ENCODE measurements at regions not wholly inside any gene's neighbourhood (a gene's known extent, or its start where the extent isn't known, plus 50 kb on each side); places are given as distances from the start of the nearest gene placed in this dataset.

DNA sequence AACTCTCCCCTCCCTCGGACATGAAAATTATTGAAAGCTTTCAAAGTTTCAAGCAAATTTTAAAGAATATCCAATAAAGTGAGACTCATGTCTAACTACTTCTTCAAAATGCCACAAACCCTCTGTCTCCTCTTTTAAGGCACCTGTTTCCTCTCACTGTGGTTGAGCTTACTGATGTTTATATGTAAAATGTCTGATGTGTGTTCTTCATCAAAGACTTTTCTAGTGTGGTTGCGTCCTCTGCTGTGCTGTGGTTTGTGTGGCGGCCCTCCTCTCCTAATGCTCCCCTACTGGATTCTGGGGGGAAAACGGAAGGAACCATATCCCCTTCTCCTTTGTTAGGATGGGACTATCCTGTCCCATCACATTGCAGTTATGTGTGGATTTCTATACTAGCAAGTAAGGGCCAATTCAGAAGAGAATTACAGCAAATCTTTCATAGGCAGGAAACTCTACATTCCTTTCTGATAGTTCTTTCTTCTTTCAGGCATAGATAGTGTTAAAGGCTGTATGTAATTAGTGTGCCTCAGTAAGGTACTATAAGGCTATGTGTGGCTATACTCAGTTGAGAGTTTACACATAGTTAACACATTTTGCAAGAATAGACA lies 221.0 kb upstream of the GPRIN3 start:
- FAIRE-seq: no peak
- Histone ChIP-seq H3K36me3 (ENCODE audit: control insufficient read depth, insufficient read depth, low read length) (no peaks in the 10 kb centered on the region), H3K4me3 (ENCODE audit: low read depth, low read length) (no peak overlapping the region), H3K27me3 (ENCODE audit: control insufficient read depth, insufficient read depth, low read length) (no peaks in the 10 kb centered on the region)
- TF ChIP-seq, protein P1, sequence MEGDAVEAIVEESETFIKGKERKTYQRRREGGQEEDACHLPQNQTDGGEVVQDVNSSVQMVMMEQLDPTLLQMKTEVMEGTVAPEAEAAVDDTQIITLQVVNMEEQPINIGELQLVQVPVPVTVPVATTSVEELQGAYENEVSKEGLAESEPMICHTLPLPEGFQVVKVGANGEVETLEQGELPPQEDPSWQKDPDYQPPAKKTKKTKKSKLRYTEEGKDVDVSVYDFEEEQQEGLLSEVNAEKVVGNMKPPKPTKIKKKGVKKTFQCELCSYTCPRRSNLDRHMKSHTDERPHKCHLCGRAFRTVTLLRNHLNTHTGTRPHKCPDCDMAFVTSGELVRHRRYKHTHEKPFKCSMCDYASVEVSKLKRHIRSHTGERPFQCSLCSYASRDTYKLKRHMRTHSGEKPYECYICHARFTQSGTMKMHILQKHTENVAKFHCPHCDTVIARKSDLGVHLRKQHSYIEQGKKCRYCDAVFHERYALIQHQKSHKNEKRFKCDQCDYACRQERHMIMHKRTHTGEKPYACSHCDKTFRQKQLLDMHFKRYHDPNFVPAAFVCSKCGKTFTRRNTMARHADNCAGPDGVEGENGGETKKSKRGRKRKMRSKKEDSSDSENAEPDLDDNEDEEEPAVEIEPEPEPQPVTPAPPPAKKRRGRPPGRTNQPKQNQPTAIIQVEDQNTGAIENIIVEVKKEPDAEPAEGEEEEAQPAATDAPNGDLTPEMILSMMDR (IDR thresholded peaks at IDR 0.05; ENCODE audit: insufficient read depth, low read length, severe bottlenecking): no peak
- DNase-seq (ENCODE audit: low read depth): no peak

DNA sequence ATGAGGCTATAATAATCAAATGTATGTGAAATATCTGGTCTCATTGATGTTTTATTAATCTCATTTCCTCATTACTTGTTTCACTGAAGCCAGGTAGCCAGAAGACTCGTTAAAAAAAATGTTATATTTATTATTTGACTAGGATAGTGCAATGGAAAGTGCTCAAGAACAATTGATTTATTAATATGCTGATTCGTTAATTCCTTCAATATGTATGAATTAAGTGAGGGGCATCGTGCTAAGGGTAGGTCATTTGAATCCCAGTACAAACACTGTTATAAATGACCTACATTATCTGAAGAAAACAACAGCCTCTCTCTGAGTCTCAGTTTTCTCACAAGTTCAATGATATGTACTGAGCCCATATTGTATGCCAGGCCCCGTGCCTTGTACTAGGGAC lies 214.2 kb upstream of the GPRIN3 start:
- FAIRE-seq: no peak
- Histone ChIP-seq H3K4me3 (ENCODE audit: low read depth, low read length) (no peak overlapping the region), H3K36me3 (ENCODE audit: control insufficient read depth, insufficient read depth, low read length) (no peaks in the 10 kb centered on the region), H3K27me3 (ENCODE audit: control insufficient read depth, insufficient read depth, low read length) (no peaks in the 10 kb centered on the region)
- TF ChIP-seq, protein P1 (IDR thresholded peaks at IDR 0.05; ENCODE audit: insufficient read depth, low read length, severe bottlenecking): no peak
- DNase-seq (ENCODE audit: low read depth): no peak

DNA sequence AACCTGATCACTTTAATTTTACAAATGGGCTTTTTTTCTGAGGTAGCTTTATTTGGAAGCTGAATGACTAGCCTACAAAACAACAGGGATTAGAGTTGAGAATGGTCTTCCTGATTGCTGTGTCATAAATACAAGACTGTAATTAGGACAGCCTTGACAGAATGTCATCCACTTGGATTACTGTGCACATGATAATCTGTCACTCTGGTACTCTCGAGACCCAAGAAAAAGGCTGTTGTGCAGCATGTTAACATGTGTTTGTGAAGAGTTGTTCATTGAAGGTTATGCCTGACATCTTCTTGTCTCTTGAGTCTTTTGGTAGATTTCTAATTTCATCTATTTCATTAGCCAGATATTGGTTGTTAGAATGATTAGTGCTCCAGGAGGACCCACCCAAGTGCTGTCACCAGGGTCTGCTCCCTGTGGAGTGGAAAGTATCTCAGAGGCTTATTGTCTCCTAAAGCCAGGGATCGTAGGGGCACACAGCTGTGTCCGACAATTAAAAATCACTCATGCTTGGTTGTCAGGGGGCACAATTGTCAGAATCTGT lies 212.2 kb upstream of the GPRIN3 start:
- Histone ChIP-seq H3K36me3 (ENCODE audit: control insufficient read depth, insufficient read depth, low read length) (no peaks in the 10 kb centered on the region), H3K4me3 (ENCODE audit: low read depth, low read length) (no peak overlapping the region), H3K27me3 (ENCODE audit: control insufficient read depth, insufficient read depth, low read length) (no peaks in the 10 kb centered on the region)
- DNase-seq (ENCODE audit: low read depth) (no peak), FAIRE-seq (no peak)
- TF ChIP-seq, protein P1 (IDR thresholded peaks at IDR 0.05; ENCODE audit: insufficient read depth, low read length, severe bottlenecking): no peak

DNA sequence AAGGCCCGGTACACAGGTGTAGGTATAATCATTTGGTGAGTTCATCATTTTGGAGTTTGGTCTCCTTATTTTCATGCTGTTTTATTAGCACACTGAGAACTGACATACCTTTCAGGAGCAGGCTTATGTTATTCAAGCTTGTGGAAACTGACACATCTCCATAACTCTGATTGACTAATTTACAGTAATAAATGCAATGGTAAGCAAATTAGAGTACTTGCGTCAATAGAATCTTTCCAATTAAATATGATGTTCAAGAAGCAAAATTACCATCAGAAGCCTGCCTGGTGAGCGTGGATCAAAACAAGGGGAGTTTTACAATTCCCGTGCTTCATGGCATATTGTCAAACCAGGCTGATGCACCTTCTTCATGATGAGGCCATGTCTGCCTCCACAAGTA lies 210.7 kb upstream of the GPRIN3 start:
- FAIRE-seq (no peak), DNase-seq (ENCODE audit: low read depth) (no peak)
- H3K4me3 ChIP-seq (ENCODE audit: low read depth, low read length): no peak overlapping the region
- no peaks in the 10 kb centered on the region for H3K27me3 ChIP-seq (ENCODE audit: control insufficient read depth, insufficient read depth, low read length)
- no peaks in the 10 kb centered on the region for H3K36me3 ChIP-seq (ENCODE audit: control insufficient read depth, insufficient read depth, low read length)
- TF ChIP-seq, protein P1 (IDR thresholded peaks at IDR 0.05; ENCODE audit: insufficient read depth, low read length, severe bottlenecking): no peak

DNA sequence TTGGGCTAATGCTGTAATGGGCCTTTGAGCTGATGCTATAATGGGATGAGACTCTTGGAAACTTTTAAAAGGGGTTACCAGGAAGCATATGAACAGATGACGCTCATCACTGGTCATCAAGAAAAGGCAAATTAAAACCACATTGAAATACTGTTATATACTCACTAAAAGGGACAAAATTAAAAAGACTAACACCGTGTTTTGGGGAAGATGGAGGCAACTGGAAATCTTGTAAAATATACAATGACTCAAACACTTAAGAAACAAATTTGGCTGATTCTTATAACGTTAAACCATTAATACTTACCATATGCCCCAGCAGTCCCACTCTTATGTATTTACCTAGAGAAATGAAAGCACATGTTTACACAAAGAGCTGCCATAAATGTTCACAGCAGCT lies 207.2 kb upstream of the GPRIN3 start:
- Histone ChIP-seq H3K36me3 (ENCODE audit: control insufficient read depth, insufficient read depth, low read length) (no peaks in the 10 kb centered on the region), H3K27me3 (ENCODE audit: control insufficient read depth, insufficient read depth, low read length) (no peaks in the 10 kb centered on the region), H3K4me3 (ENCODE audit: low read depth, low read length) (no peak overlapping the region)
- DNase-seq (ENCODE audit: low read depth) (no peak), FAIRE-seq (no peak)
- TF ChIP-seq, protein P1 (IDR thresholded peaks at IDR 0.05; ENCODE audit: insufficient read depth, low read length, severe bottlenecking): no peak

DNA sequence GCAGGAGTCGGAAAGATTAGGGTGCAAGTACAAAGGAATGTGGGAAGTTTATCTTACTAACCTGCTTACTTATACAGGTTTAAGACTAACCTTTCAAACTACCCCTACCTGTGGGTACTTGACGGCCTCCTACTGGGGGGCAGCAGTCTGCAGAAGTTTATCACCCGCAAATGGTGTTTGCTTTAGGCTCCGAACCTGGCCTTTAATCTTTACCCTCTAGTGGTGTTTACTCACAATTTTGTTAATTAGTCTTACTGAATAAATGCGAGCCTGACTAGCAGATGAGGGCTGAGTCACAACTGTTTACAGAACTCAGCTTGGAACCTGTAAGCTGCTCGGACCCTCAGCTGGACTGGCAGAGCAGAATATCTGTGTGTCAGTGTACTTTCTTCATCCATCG lies 204.2 kb upstream of the GPRIN3 start:
- TF ChIP-seq, protein P1 (IDR thresholded peaks at IDR 0.05; ENCODE audit: insufficient read depth, low read length, severe bottlenecking): no peak
- FAIRE-seq: no peak
- DNase-seq (ENCODE audit: low read depth): no peak
- no peaks in the 10 kb centered on the region for H3K36me3 ChIP-seq (ENCODE audit: control insufficient read depth, insufficient read depth, low read length)
- H3K27me3 ChIP-seq (ENCODE audit: control insufficient read depth, insufficient read depth, low read length): no peaks in the 10 kb centered on the region
- no peak overlapping the region for H3K4me3 ChIP-seq (ENCODE audit: low read depth, low read length)

All from bronchial epithelial cell (primary cell).